ENCODE measurements at regions not wholly inside any gene's neighbourhood (a gene's known extent, or its start where the extent isn't known, plus 50 kb on each side); places are given as distances from the start of the nearest gene placed in this dataset.

DNA sequence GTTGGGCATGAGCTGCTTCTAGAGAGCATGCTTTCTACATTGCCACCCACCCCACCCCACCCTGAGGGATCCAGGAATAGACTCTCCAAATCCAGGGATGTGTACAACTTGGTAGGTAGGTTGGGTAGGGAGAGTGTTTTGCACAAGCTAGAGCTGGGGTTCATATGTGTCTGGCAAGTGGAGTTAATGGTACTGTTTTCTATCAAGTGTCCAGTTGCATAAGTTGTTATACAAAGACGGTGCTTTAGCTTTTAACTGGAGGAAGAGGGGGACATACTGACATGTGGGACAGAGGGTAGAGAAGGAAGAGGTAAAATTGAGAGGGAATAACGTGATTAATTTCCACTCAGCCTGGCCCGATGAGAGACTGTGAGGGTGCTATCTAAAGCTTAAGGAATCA, 51.0 kb upstream of the TNC start:
- DNase-seq (ENCODE audit: low read depth in 2 of 2), result no peak

DNA sequence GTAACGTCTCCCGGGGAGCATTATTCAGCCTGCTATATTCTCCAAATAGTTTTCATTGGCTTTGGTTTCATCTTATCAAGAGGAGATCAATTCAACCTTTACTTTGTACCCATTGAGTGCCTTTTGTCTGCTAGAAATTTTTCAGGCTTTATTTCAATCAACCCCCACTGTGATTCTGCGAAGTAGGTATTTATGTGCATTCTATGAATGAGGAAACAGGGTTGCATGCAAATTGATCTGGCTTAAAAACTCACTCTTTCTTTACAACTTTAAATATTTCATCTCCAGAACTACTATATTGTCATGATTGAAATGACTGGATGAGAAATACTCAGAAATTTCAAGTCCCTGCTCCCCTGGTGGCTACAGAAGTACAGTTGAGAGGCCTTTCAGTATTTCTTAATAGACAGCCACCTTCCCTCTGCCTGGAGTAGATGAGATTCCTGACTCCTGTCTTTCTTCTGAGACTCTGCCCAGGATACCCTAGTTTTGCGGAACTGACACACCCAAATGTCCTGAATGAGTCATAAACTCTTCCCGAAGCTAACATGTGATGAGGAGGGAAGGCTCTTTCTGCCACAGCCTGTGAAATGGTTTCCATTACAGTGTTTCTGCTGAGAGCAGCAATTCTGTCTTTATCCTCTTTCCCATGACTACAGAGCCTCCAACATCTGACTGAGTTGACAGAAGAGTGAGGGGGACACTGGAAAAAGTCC, 52.6 kb upstream of the TNC start:
- no peak for DNase-seq (ENCODE audit: low read depth in 2 of 2)

DNA sequence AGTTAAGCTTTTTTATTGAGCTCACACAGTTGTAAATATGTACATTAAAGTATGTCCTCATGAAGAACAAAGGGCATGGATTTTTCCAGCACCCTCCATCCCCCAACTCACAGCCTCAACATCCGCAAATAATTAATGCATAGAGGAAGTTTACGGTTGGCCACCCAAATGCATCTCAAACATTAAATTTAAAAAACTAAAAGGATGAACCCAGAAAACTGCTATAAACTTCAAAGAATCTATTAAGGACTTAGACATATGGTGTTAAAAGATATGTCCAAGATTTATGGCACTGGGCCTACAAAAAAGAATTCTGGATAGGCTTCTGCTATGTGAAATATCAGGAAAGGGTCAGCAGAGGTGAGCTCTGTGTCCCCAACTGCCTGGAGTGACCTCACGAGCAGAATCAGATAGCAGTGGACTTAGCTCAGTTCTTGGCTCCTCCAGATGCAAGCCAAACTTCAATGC, 54.0 kb upstream of the TNC start:
- DNase-seq (ENCODE audit: low read depth in 2 of 2), result no peak

DNA sequence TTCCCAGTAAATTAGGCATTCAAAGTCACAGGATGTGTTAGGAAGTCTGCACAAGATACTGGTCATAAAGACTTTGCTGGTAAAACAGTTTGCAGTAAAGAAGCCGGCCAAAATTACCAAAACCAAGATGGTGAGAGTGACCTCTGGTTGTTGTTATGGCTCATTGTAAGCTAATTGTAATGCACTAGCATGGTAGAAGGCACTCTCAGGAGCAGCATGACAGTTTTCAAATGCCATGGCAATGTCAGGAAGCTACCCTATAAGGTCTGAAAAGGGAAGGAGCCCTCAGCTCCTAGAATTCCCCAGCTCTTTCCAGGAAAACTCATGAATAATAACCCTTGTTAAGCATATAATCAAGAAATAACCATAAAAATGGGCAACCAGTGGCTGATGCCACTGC, 64.3 kb upstream of the TNC start:
- no peak for DNase-seq (ENCODE audit: low read depth in 2 of 2)

GRCh38 chr9:115183436-115183835, 65.5 kb upstream of the TNC start:
- DNase-seq (ENCODE audit: low read depth in 2 of 2), result no peak

DNA sequence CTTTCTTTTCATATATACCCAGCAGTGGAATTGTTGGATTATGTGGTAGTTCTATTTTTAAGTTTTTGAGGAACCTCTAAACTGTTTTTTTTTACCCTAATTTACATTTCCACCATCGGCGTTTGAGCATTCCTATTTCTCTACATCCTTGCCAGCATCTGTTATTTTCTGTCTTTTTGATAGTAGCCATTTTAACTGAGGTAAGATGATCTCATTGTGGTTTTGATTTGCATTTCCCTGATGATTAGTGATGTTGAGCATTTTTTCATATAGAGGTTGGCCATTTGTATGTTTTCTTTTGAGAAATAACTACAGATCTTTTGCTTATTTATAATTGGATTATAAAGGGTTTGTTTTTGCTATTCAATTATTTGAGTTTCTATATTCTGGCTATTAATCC, 71.7 kb upstream of the TNC start:
- no peak for DNase-seq (ENCODE audit: low read depth in 2 of 2)

DNA sequence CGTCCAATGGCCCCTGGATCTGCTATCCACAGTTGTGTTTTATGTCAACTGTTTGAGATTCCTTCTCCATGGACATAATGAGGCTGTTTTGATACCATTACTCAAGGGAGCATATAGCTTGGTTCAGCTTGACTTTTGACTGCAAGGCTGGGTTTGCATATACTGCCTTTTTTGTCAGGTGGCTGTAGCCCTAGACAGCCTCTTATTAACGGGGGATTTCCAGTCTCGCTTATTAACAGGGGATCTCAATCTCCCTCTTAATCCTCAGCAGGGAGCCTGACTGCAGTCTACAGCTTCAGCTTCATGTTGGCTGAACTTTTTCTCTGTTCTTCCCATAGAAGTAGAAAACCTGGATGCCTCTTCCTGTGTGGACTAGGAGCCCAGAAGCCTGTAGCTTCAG, 73.7 kb upstream of the TNC start:
- DNase-seq (ENCODE audit: low read depth in 2 of 2), result no peak

DNA sequence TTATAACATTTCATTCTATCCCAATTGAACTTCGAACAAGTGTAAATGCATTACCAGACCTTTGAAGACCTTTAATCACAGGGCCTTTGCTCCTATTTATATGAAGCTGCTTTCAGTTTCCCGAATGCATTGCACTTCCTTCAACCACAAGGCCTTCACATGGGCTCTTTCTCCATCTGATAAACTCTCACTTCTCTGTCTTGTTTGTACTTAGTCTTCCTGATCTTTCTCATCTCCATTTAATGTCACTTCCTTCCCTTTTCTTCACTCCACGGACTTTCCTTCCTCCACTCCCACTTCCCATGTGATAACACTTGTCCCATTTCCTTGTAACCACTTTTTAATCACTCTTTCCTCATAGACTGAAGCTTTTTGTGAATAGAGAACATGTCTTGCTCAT, 74.3 kb upstream of the TNC start:
- no peak for DNase-seq (ENCODE audit: low read depth in 2 of 2)

- DNase-seq (ENCODE audit: low read depth in 2 of 2), result no peak
Measured at GRCh38 chr9:115192835-115193525, 75.0 kb upstream of the TNC start.

GRCh38 chr9:115193777-115194176, 75.8 kb upstream of the TNC start:
- no peak for DNase-seq (ENCODE audit: low read depth in 2 of 2)

GRCh38 chr9:115194216-115194615, 76.3 kb upstream of the TNC start:
- DNase-seq (ENCODE audit: low read depth in 2 of 2), result no peak

DNA sequence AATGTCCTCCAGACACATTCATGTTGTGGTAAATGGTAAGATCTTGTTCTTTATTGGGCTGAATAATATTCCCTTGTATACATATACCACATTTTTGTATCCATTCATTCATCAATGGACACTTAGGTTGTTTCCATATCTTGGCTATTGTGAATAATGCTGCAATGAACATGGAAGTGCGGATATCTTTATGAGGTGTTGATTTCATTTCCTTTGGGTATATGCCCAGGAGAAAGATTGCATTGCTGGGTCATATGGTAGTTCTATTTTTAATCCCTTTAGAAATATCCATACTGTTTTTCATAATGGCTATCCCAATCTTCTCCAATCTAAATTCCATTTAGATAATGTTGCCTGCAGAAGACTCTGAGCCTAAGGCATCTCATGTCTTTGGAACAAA, 78.0 kb upstream of the TNC start:
- DNase-seq (ENCODE audit: low read depth in 2 of 2), result no peak

DNA sequence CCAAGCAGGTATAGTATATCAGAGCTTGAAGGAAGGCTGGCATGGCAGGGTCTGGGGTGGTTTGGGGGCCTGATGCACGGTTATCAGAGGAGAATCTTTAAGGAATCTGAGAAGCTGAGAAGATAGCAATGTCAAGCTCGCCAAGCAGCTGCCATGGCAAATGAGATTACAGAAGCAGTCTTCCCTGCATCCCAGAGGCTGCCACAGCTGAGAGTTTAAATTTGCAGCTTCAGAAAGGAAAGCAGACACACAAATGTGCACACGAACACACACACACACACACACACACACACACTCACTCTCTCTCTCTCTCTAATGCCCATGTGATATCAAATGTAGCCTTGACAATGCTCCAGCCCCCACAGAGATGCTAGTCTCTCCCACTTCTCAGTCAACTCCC, 79.0 kb upstream of the TNC start:
- no peak for DNase-seq (ENCODE audit: low read depth in 2 of 2)

GRCh38 chr9:115198001-115198400, 80.0 kb upstream of the TNC start:
- no peak for DNase-seq (ENCODE audit: low read depth in 2 of 2)

GRCh38 chr9:115200711-115201505, 83.0 kb upstream of the TNC start:
- DNase-seq (ENCODE audit: low read depth in 2 of 2), result no peak

DNA sequence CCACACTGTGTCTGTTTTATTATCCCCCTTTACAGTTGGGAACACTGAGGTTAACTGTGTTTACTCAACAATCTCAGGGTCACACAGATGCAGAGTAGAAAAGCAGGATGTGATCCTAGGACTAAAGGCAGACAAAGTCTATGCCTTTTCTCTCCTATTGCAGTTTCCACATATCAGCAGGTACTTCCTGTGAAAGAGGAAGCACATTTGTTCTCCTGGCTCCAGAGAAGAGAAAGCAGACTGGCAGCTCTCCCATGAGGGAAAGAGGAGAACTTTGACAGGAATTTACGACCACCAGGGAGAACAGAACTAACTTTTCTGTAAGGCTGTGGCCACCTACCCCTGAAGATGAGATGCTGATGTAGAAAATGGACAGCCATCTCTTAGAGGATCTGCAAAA, 84.2 kb upstream of the TNC start:
- no peak for DNase-seq (ENCODE audit: low read depth in 2 of 2)

- DNase-seq (ENCODE audit: low read depth in 2 of 2), result no peak
Measured at GRCh38 chr9:115202960-115203751, 85.2 kb upstream of the TNC start.

- no peak for DNase-seq (ENCODE audit: low read depth in 2 of 2)
Measured at GRCh38 chr9:115204904-115205453, 87.0 kb upstream of the TNC start.

- DNase-seq (ENCODE audit: low read depth in 2 of 2), result no peak
Measured at GRCh38 chr9:115207003-115207836, 89.3 kb upstream of the TNC start.

DNA sequence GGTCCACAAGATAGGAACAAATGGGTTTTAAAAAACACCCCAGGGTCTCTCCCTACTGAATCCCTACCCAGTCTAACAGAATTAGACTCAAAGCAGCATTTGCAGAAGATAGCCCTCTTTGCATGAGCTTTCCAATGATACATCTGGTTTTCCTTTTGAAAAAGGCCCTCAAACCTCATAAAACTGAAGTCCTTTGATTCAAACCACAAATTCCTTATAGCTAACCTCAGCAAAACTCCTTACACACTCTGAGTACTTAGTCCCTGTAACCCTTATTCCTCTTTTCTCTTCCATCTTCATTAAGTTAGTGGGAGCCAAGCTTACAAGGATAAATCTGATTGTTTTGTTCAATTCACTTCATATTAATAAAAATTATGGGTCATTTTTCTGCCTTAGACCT, 90.5 kb upstream of the TNC start:
- DNase-seq (ENCODE audit: low read depth in 2 of 2), result no peak
